Loucy (cell line): ENCODE measurements at regions not wholly inside any gene's neighbourhood (a gene's known extent, or its start where the extent isn't known, plus 50 kb on each side); places are given as distances from the start of the nearest gene placed in this dataset.

ENCODE experiments used
- H2AFZ ChIP-seq: fragments of 200-600 bp; sonication (generic); 2 replicates; pipeline ENCODE4 v1.6.0; 2016; ENCODE audit warnings: antibody characterized with exemption, mild to moderate bottlenecking, low read length, moderate library complexity
- H3F3A ChIP-seq: fragments of 200-600 bp; 2 replicates; pipeline ENCODE4 v1.6.0; 2016; ENCODE audit warnings: antibody characterized with exemption, low read depth, mild to moderate bottlenecking
- H3K27me3 ChIP-seq: fragments of 200-600 bp; sonication (generic); 2 replicates; pipeline ENCODE4 v1.6.1; 2014; ENCODE audit warnings: low read length, mild to moderate bottlenecking; ENCODE audit not compliant: insufficient read depth, poor library complexity, severe bottlenecking
- H3K36me3 ChIP-seq: fragments of 200-600 bp; sonication (generic); 2 replicates; pipeline ENCODE4 v1.6.1; 2016; ENCODE audit warnings: low read length; ENCODE audit not compliant: insufficient read depth
- H3K4me1 ChIP-seq: fragments of 200-600 bp; sonication (generic); 2 replicates; pipeline ENCODE4 v1.5.1; 2014; ENCODE audit warnings: low read length, mild to moderate bottlenecking; ENCODE audit not compliant: insufficient read depth, poor library complexity, severe bottlenecking
- H3K4me2 ChIP-seq: fragments of 200-600 bp; sonication (generic); 2 replicates; pipeline ENCODE4 v1.6.0; 2014; ENCODE audit warnings: antibody characterized with exemption, low read length, low read depth, mild to moderate bottlenecking; ENCODE audit not compliant: poor library complexity, severe bottlenecking
- H3K4me3 ChIP-seq: fragments of 200-600 bp; sonication (generic); 2 replicates; pipeline ENCODE4 v1.5.1; 2014; ENCODE audit warnings: low read length, mild to moderate bottlenecking, mixed read lengths; ENCODE audit not compliant: poor library complexity, severe bottlenecking
- H3K79me2 ChIP-seq: fragments of 200-600 bp; sonication (generic); 2 replicates; pipeline ENCODE4 v1.6.1; 2014; ENCODE audit warnings: low read length; ENCODE audit not compliant: insufficient read depth
- H3K9ac ChIP-seq: fragments of 200-600 bp; sonication (generic); 2 replicates; pipeline ENCODE4 v1.6.0; 2014; ENCODE audit warnings: mild to moderate bottlenecking, low read depth, low read length, moderate library complexity; ENCODE audit not compliant: poor library complexity, severe bottlenecking
- H3K9me2 ChIP-seq: fragments of 200-600 bp; sonication (generic); replicated peaks from 2 replicates; pipeline ENCODE4 v1.6.1; 2016; ENCODE audit warnings: low read depth, low read length, mixed read lengths
- H3K9me3 ChIP-seq: fragments of 200-600 bp; sonication (generic); 2 replicates; pipeline ENCODE4 v1.6.1; 2014; ENCODE audit warnings: mild to moderate bottlenecking, antibody characterized with exemption, low read length, low read depth; ENCODE audit not compliant: insufficient read depth
- H4K20me1 ChIP-seq: fragments of 200-600 bp; sonication (generic); 2 replicates; pipeline ENCODE4 v1.6.0; 2014; ENCODE audit warnings: antibody characterized with exemption, low read length, mild to moderate bottlenecking; ENCODE audit not compliant: insufficient read depth, poor library complexity, severe bottlenecking
- EZH2phosphoT487 ChIP-seq: fragments of 200-600 bp; IDR thresholded peaks from 2 replicates; pipeline ENCODE4 v1.6.1; 2018; ENCODE audit warnings: antibody characterized with exemption, mild to moderate bottlenecking, moderate library complexity, borderline replicate concordance
- TF ChIP-seq, protein P1 (sequence below): fragments of 200-600 bp; sonication (generic); conservative IDR thresholded peaks from 2 replicates; pipeline ENCODE4 v1.5.1; 2014; ENCODE audit warnings: mild to moderate bottlenecking, antibody characterized with exemption, low read length

- H3K9me3 ChIP-seq: no peaks in the 10 kb centered on the region
- H3K9me2 ChIP-seq: no peaks in the 10 kb centered on the region
- H3F3A ChIP-seq: no peaks in the 10 kb centered on the region
- TF ChIP-seq, protein P1, sequence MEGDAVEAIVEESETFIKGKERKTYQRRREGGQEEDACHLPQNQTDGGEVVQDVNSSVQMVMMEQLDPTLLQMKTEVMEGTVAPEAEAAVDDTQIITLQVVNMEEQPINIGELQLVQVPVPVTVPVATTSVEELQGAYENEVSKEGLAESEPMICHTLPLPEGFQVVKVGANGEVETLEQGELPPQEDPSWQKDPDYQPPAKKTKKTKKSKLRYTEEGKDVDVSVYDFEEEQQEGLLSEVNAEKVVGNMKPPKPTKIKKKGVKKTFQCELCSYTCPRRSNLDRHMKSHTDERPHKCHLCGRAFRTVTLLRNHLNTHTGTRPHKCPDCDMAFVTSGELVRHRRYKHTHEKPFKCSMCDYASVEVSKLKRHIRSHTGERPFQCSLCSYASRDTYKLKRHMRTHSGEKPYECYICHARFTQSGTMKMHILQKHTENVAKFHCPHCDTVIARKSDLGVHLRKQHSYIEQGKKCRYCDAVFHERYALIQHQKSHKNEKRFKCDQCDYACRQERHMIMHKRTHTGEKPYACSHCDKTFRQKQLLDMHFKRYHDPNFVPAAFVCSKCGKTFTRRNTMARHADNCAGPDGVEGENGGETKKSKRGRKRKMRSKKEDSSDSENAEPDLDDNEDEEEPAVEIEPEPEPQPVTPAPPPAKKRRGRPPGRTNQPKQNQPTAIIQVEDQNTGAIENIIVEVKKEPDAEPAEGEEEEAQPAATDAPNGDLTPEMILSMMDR: no peak
- TF ChIP-seq EZH2phosphoT487: no peak
- H3K79me2 ChIP-seq: no peaks in the 10 kb centered on the region
- H3K36me3 ChIP-seq: no peaks in the 10 kb centered on the region
- no peak overlapping the region for H3K4me3 ChIP-seq
- no peak overlapping the region for H3K4me2 ChIP-seq
- no peaks in the 10 kb centered on the region for H4K20me1 ChIP-seq
- no peak overlapping the region for H2AFZ ChIP-seq
- H3K27me3 ChIP-seq: no peaks in the 10 kb centered on the region
- no peak overlapping the region for H3K9ac ChIP-seq
- H3K4me1 ChIP-seq: no peaks in the 10 kb centered on the region
Observed at GRCh38 chr1:221138516-221138915, 259.3 kb downstream of the HLX start.

GRCh38 chr1:221139991-221140390 lies 260.7 kb downstream of the HLX start:
- Histone ChIP-seq H4K20me1 (no peaks in the 10 kb centered on the region), H2AFZ (no peak overlapping the region), H3K79me2 (no peaks in the 10 kb centered on the region), H3K4me2 (no peak overlapping the region), H3K4me1 (no peaks in the 10 kb centered on the region), H3K4me3 (no peak overlapping the region), H3K9me2 (0 out of 2 replicates have a peak, but pooled peaks cover 4% of the 10 kb centered on the region), H3K36me3 (no peaks in the 10 kb centered on the region), H3K27me3 (no peaks in the 10 kb centered on the region), H3F3A (no peaks in the 10 kb centered on the region), H3K9me3 (no peaks in the 10 kb centered on the region), H3K9ac (no peak overlapping the region)
- TF ChIP-seq, protein P1: no peak
- no peak for TF ChIP-seq EZH2phosphoT487

GRCh38 chr1:221141096-221141495 lies 261.9 kb downstream of the HLX start:
- no peak overlapping the region for H2AFZ ChIP-seq
- no peaks in the 10 kb centered on the region for H4K20me1 ChIP-seq
- no peaks in the 10 kb centered on the region for H3K79me2 ChIP-seq
- H3K9me2 ChIP-seq: 0 out of 2 replicates have a peak, but pooled peaks cover 4% of the 10 kb centered on the region
- no peaks in the 10 kb centered on the region for H3K27me3 ChIP-seq
- TF ChIP-seq EZH2phosphoT487: no peak
- TF ChIP-seq, protein P1: no peak
- H3K4me3 ChIP-seq: no peak overlapping the region
- H3K9me3 ChIP-seq: no peaks in the 10 kb centered on the region
- no peak overlapping the region for H3K4me2 ChIP-seq
- H3K4me1 ChIP-seq: no peaks in the 10 kb centered on the region
- no peaks in the 10 kb centered on the region for H3K36me3 ChIP-seq
- no peak overlapping the region for H3K9ac ChIP-seq
- no peaks in the 10 kb centered on the region for H3F3A ChIP-seq
